GM21737 (cell line): ENCODE measurements at regions not wholly inside any gene's neighbourhood (a gene's known extent, or its start where the extent isn't known, plus 50 kb on each side); places are given as distances from the start of the nearest gene placed in this dataset.

Source experiments
- ATAC-seq: cut with Tn5 transposase; IDR thresholded peaks from one replicate; pipeline ENCODE4 v1.9.1; 2021; ENCODE audit warnings: mild to moderate bottlenecking, moderate library complexity; ENCODE audit not compliant: unreplicated experiment

DNA sequence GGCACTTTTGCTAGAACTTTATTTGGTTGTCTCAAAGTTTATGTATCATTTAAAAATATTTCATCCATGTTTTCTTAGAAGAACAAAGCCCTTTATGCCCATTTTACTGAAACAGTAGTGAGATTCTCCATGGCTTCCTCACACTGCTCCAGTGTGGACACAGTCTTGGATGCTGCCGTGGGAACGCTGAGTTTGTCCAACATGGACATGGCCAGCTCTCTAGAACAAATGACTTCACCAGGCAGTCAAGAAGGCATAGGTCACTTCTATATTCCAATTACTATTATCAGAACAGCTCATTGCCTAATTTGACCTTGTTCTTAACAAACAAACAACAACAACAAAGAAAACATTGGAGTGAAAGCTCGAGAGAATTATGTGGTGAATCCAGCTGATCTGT, 414.1 kb upstream of the ID2 start:
- no peak for ATAC-seq

DNA sequence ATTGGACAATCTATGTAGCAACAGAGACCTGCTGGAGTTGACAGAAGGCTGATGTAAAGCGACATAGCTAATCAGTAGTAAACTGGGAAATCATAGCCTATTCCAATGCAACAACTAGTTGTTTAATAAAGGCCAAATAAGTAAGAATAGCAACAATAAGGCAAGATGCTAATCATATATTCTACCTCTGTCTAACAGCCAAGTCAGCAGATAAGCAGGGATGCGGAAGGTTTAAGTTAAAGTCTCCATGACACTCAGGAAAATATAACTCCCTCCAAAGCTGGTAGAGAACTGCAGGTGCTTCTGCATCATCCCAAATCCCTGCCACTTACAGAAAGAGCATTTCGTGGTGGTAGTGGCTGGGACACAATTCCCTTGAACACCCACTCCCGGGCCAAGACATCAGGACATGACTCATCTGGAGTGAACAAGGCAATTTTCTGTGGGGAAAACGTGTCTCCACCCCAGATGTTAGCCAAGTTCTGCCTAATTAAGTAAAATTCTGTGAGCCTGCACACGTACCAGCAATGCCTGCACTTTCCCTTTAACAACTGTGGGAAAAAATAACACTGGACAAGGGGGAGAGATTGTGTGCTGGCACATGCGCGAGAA, 413.6 kb upstream of the ID2 start:
- no peak for ATAC-seq

DNA sequence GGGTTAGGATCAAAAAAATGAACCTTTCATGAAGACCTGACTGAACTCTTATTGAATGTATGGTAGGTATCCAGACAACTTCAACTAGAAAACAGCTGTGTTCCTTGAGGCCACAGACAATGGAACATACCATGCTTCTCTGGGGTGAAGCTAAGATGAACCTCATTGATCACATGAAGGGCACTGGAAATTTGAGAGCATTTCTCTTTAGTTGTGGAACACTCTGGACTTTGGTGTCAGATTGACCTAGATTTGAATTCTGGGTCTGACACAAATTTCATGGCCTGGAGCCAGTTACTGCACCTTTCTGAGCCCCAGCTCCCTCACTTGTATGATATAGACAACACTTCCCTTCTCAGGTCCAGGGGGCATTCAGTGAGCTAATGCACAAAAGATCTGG, 411.2 kb upstream of the ID2 start:
- no peak for ATAC-seq

DNA sequence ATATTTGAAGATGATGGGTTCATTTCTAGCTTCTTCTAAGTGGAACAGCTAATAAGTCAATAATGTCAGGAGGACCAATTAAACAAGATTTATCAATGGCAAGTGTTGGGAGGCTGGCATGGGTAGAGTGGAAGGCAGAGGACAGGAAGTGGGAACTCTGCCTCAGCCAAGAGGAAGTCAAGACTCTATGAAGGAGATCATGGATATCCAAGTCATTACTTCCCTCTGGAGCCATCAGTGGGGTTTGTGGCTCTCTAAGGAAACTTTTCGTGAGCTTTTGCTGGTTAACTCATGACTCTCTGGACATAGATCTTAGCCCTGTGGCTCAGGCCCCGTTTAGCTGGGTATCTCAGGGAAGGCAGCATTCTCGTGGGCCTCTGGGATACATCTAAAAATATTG, 410.4 kb upstream of the ID2 start:
- ATAC-seq: no peak

DNA sequence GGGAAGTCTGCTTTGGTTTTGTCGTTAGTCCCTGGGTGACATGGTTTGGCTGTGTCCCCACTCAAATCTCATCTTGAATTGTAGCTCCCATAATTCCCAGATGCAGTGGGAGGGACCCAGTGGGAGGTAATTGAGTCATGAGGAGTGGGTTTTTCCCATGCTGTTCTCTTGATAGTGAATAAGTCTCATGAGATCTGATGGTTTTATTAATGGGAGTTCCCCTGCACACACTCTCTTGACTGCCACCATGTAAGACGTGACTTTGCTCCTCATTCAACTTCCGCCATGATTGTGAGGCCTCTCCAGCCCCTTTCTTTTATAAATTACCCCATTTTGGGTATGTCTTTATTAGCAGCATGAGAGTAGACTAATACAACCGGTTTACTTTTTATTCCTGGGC, 405.8 kb upstream of the ID2 start:
- ATAC-seq: no peak

DNA sequence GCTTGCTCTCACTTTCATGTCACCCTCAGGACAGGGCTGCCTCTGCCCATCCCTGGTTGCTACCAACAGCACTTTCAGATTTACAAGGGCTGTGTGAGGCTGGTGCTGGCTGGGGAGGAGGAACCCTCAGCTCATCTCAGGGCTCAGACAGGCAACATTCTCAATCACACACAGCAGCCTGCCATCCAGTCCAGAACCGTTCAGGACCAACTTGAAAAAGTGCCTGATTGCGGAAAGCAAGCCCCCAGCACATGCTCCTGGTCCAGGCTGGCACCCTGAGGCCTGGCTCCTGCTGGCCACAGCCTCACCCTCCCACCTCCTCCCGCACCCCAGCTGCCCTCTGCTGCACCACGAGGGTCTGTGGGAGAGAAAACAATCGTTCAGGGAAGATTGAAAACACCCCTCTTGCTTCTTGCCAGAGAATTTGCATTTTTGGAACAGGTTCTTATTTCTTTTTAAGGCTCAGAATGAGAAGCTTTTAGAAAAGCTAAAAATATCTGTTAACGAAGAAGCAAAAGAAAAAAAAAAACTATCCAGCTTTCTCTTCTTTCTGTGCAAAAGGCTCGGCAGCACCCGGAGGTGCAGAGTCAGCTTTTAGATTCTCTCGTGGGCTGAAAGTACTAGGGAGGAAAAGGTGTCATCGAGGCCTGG, 403.8 kb upstream of the ID2 start:
- no peak for ATAC-seq

DNA sequence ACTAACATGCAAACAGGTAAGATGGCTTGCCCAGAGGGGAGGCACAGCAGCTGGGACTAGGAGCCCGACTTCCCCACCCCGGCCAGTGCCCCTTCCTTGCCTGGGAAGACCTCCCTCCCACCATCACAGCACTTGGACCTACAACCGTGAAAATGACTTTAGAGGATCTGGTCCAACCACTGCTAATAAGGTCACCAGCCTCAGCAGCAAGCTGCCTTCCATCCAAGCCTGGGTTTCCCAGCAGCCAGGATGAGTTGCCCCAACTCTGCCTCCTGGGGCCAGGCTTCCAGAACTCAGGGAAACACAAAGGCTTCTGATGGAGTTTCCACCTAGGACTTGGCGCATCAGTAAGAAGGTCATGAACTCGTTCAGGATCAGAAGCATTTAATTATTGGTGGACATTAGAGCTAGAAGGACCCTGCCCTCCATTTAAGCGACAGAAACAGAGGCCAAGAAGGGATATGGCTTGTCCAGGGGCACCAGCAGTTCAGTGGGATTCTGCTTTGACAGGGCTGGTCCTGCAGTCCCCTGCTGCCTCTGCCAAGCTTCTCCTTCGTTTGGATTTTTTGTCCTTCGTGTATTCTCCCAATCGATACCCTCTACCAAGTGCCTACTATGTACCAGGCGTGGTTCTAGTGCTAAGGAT, 403.0 kb upstream of the ID2 start:
- no peak for ATAC-seq

DNA sequence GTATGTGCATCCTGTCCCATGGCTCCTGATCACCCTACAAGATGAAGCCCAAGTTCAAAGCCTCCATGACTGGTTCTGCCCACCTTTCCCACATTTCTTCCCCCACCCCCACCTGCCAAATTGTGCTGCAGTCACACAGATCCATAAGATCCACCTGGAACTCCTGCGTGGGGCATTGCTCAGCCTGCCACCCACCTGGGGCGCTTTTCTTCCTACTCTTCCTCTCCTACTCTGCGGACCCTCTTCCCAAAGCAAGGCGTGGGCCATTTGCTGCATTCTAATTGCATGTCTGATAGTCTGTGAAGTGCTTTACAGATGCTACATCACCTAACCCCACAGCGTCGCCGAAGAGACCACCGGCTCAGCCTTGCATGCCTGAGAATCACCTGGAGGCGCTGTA, 402.4 kb upstream of the ID2 start:
- no peak for ATAC-seq

DNA sequence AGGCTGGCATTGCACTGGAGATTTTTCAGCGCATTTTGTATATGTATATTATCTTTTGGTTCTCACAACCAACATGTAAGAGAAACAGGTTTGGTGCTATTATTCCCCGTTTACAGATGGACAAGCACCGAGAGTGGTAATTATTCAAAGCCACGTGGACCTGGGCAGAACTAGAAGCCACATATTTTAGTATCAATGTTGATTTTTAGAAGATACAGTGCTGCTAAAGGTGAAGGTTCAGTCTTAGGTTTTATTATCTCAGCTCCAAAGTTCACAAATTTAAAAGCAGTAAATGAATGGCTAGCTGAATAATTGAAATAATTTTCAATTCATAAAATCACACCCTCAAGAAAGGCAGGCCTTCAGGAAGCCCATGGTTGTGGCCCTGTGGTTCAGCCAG, 400.6 kb upstream of the ID2 start:
- no peak for ATAC-seq

DNA sequence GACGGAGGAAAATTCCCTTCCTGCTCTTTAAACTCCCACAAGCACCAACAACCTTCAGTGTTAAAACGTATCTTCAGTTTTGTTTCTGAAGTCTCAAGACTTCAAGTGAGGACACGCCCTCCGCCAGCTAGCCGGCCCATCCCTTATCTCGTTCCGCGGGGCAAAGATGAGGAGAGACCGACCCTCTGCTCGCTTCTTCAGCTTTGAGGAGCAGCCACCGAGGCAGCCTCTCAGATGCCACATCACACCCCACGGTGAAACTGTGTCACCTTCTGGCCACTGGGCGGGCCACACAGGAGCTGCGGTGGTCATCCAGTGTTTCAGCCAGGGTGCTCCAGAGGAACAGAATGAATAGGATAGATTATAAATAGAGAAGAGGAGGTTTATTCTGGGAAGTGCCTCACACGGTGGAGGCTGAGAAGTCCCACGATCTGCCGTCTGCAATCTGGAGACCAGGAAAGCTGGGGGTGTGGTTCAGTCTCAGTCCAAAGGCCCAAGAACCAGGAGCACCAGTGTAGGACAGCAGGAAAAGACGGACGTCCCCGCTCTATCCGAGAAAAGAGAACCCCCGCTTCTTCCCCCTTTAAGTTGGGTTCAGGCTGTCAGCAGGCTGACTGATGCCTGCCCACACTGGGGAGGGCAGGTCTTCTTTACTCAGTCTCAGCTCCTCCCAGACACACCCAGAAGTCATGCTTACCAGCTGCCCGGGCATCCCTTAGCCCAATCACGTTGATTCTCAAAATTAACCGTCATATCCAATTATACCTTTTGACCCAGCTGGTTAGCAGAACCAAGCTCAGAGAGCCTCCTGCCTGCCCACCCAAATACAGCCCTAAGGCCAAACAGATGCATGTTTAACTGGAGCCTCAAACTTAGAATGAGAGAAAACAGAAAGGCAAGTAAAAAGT, 399.7 kb upstream of the ID2 start:
- no peak for ATAC-seq

DNA sequence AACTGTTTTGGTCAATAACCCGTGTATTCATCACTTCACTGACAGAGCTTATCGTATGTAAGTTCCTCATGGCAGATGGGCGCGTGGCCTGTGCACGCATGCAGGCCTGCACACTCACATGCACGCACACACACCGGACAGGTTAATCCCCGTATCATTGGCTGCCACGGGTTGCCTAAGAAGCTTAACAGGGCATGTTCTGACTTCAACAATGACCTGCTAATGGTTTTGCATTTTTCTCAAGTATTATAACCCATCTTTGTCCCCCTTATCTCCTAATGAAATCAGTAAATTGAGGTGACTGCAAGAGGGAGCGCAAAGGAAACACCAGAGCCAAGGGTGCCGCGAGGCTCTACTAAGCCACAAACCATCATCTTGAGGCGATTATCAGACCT, 399.0 kb upstream of the ID2 start:
- no peak for ATAC-seq

DNA sequence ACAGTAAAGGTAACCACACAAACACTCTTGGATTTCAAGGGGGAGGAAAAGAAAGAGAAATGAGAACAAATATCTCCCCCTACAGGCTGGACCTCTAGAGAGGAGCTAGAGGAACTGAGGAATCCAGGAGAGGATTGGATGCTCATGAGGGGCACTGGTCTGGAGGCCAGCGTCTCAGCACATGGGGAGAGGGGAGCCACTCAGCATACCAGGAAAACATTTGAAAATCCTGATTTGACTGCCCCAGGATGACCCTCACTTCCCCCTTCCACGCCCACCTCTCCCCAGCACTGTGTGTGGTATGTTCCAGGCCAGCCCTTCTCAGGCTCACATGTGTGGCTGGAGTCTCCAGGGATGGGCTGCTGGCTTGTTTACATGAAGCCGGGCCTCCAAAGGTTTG, 396.8 kb upstream of the ID2 start:
- ATAC-seq: no peak

DNA sequence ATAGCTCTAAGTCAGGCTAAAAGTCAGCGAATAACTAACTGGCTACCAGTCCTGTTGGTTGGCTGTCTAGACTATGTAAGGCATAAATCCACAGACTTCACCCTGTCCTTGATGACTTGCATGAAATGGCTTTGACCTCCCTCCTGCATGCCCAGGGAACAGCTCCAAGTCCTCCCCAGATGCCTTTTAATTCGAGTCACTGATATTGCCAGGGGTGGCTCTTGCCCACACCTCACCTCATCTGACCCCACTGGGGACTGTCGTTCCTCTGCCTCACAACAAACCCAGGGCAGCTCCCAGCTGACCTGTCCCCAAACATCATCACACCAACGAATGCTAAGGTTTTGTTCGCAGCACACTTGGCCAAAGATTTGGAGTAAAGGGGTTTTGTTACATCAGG, 396.0 kb upstream of the ID2 start:
- ATAC-seq: no peak

DNA sequence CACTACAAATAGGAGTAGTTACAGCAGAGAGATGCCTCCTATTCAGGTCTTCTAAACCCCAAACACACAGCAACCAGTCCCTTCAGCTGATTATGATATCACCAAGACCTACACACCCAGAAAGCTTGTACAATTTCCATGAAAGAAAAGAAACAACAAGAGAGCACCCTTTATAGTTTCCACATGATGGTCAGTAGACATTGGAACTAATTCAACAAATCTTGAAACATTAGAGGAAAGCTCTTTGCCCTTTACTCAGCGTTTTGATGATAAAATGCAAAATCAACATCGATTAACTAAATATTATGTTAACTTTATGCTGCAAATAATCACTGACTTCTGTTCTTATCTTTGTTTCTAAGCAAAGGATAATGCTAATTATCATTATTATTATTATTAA, 393.6 kb upstream of the ID2 start:
- ATAC-seq: no peak

DNA sequence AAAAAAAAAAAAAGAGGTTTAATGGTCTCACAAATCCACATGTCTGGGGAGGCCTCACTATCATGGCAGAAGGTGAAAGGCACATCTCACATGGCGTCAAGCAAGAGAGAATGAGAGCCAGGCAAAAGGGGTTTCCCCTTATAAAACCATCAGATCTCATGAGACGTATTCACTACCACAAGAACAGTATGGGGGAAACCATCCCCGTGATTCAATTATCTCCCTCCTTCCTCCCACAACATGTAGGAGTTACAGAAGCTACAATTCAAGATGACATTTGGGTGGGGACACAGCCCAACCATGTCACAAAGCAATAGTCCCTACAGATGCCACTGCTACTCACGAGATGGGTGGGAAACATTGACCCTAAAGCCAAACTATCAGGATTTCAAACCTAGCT, 392.7 kb upstream of the ID2 start:
- ATAC-seq: no peak

DNA sequence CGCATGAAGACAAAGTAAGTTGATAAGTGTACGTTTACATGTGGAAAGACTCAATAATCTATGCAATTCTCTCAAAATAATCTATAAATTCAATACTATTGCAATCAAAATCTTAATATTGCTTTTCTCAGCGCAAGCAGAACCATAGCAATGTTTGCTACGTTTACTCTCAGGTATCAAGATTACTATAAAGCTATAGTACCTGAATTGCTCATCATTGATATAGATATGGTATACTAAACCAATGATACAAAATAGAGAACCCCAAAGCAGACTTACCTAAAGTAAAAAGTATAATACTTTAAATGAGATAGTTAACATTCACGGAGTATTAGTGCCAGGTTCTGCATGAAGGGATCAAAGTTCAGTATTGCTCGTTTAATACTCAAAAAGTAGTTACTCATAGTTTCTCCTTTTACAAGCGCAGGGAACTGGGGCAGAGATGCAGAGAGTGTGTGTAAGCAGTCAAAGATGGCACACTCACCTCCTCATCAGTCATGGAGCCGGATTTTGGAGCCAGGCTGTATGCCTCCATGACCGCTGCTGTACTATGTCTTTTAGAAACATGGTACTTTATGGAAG, 391.0 kb upstream of the ID2 start:
- ATAC-seq: no peak

DNA sequence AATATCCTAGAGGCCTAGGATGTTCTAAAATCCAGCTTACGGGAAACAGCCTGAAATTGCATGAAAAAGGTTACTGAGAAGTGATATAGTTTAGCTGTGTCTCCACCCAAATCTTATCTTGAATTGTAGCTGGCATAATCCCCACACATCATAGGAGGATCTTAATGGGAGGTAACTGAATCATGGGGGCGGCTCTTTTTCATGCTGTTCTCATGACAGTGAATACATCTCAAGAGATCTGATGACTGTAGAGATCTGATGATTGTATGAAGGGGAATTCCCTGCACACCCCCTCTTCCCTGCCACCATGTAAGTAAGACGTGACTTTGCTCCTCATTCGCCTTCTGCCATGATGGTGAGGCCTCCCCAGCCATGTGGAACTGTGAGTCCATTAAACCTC, 385.6 kb upstream of the ID2 start:
- no peak for ATAC-seq

DNA sequence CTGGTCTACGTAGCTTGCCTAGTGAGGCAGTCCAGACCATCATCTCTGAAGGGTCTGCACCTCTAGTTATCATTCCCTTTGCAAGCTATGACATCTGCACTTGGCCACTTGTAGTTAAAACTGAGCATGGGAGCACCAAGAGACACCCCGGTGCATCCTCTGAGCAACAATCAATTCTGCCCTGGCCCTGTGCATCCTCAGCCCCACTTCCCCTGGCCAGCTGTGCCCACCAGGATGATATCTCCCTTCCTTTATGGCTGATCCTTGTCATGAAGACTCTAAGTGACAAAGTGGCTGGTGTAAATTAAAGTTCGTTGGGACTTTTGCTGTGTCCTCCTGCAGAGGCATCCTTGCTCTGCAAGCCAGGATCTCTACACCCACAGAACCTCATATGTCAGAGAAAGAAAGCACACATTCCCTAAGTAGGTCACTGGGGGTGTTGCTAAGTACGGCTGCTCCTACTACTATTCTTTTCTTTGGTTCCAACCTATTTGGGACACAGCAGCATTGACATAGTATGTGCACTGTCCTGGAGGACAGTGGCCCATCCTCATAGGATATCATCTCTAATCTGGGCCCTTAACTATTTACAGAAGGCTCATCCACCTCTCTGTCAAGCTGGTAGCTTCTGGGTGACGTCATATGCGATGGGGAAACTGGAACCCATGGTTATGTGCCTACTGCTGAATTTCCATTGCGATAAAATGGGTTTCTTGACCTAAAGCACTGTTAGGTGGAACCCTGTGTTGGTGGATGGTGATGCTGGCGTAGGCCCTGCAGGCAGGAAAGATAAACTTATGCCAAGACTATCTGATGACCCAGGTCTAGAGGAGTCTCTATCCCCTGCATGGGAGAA, 384.3 kb upstream of the ID2 start:
- ATAC-seq: no peak

DNA sequence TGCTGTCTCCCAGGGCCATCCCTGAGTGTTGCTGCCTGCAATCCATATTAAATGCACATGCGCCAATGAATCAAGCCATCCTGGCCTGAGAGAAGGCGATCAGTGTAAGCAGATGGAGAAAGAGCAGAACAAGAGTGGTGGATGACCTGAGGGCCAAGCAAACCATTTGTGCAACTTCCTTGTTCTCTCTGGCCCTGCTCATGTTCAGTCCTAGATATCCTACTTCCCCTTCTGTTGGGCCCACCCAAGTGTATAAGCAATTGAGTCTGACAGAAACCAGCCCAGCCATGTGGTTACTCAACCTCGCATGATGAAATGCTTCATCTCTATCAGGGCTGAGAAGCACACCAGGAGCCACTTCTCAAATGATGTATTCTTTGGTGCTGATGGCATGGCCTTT, 383.1 kb upstream of the ID2 start:
- no peak for ATAC-seq

DNA sequence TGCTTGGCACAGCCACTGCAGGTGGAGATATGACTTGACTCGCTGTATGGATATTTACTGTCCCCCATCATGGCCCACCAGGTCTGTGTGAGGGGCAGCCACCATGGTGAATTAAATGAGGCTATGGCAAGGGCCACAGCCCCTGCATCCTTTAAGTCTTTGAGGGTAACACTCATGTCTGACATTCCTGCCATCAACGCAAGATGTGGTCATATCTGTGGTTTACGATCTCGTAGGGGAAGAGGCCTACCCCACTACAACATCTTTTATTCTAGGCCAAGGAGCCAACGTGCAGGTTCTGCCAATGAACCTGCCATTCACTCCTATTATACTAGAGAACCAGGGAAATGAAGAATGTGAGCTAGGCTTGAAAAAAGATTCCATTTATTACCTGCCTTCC, 381.6 kb upstream of the ID2 start:
- ATAC-seq: no peak
